ENCODE measurements at regions not wholly inside any gene's neighbourhood (a gene's known extent, or its start where the extent isn't known, plus 50 kb on each side); places are given as distances from the start of the nearest gene placed in this dataset.

DNA sequence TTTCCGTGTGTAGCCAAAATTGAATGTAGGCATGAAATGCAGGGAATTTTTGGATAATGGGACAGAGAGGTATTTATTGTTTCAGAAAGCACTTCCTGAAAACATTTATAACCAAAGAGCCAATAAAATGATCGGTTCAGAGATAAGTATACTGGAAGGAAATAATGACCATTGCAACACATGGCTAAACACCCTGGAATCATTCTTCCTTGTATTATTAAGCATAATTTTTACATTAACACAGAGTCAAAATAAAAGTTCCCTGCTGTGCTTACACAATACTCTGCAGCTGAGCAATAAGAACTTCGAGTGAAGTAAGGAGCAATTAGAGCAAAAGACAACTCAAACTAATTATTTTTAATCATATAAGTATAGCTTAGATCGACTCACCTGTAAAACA, 648.3 kb downstream of the TNS3 start:
- TF ChIP-seq, protein P1, sequence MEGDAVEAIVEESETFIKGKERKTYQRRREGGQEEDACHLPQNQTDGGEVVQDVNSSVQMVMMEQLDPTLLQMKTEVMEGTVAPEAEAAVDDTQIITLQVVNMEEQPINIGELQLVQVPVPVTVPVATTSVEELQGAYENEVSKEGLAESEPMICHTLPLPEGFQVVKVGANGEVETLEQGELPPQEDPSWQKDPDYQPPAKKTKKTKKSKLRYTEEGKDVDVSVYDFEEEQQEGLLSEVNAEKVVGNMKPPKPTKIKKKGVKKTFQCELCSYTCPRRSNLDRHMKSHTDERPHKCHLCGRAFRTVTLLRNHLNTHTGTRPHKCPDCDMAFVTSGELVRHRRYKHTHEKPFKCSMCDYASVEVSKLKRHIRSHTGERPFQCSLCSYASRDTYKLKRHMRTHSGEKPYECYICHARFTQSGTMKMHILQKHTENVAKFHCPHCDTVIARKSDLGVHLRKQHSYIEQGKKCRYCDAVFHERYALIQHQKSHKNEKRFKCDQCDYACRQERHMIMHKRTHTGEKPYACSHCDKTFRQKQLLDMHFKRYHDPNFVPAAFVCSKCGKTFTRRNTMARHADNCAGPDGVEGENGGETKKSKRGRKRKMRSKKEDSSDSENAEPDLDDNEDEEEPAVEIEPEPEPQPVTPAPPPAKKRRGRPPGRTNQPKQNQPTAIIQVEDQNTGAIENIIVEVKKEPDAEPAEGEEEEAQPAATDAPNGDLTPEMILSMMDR (IDR thresholded peaks at IDR 0.05): no peak
- TF ChIP-seq ATF1 (CRISPR knock-in tag; IDR thresholded peaks at IDR 0.05): no peak
- no peak for TF ChIP-seq SMAD3 (CRISPR knock-in tag; IDR thresholded peaks at IDR 0.05; ENCODE audit: borderline replicate concordance)
- TF ChIP-seq NR2C2 (CRISPR knock-in tag; IDR thresholded peaks at IDR 0.05): no peak
- TF ChIP-seq, protein P2, sequence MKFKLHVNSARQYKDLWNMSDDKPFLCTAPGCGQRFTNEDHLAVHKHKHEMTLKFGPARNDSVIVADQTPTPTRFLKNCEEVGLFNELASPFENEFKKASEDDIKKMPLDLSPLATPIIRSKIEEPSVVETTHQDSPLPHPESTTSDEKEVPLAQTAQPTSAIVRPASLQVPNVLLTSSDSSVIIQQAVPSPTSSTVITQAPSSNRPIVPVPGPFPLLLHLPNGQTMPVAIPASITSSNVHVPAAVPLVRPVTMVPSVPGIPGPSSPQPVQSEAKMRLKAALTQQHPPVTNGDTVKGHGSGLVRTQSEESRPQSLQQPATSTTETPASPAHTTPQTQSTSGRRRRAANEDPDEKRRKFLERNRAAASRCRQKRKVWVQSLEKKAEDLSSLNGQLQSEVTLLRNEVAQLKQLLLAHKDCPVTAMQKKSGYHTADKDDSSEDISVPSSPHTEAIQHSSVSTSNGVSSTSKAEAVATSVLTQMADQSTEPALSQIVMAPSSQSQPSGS (CRISPR knock-in tag; IDR thresholded peaks at IDR 0.05; ENCODE audit: borderline replicate concordance, low read depth): no peak
- TF ChIP-seq, protein P3, sequence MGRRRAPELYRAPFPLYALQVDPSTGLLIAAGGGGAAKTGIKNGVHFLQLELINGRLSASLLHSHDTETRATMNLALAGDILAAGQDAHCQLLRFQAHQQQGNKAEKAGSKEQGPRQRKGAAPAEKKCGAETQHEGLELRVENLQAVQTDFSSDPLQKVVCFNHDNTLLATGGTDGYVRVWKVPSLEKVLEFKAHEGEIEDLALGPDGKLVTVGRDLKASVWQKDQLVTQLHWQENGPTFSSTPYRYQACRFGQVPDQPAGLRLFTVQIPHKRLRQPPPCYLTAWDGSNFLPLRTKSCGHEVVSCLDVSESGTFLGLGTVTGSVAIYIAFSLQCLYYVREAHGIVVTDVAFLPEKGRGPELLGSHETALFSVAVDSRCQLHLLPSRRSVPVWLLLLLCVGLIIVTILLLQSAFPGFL (CRISPR knock-in tag; IDR thresholded peaks at IDR 0.05; ENCODE audit: borderline replicate concordance): no peak
- no peak for TF ChIP-seq ZNF416 (CRISPR knock-in tag; IDR thresholded peaks at IDR 0.05)
- no peak for TF ChIP-seq ZNF138 (CRISPR knock-in tag; conservative IDR thresholded peaks at IDR 0.05)
- TF ChIP-seq ESRRA (CRISPR knock-in tag; IDR thresholded peaks at IDR 0.05; ENCODE audit: borderline replicate concordance): no peak
- no peak for TF ChIP-seq MXD4 (CRISPR knock-in tag; IDR thresholded peaks at IDR 0.05; ENCODE audit: borderline replicate concordance)
